NCI-H774 (cell line): ENCODE measurements at regions not wholly inside any gene's neighbourhood (a gene's known extent, or its start where the extent isn't known, plus 50 kb on each side); places are given as distances from the start of the nearest gene placed in this dataset.

Source experiments
- DNase-seq: peaks from one replicate; lab custom pipeline; 2025; lab: John Stamatoyannopoulos, UW

GRCh38 chr15:72919936-72920465 lies 132.3 kb upstream of the NEO1 start:
- DNase-seq, result no peak

GRCh38 chr15:72916897-72917296 lies 133.3 kb upstream of the ADPGK start:
- DNase-seq, result no peak

GRCh38 chr15:72916378-72916777 lies 132.8 kb upstream of the ADPGK start:
- no peak for DNase-seq

GRCh38 chr15:72915843-72916242 lies 132.3 kb upstream of the ADPGK start:
- DNase-seq, result no peak

GRCh38 chr15:72912996-72913395 lies 129.4 kb upstream of the ADPGK start:
- no peak for DNase-seq

- no peak for DNase-seq
Observed at GRCh38 chr15:72912121-72912520, 128.6 kb upstream of the ADPGK start.

- DNase-seq, result no peak
Observed at GRCh38 chr15:72911626-72912025, 128.1 kb upstream of the ADPGK start.

GRCh38 chr15:72908713-72909112 lies 125.2 kb upstream of the ADPGK start:
- no peak for DNase-seq

GRCh38 chr15:72907733-72908132 lies 124.2 kb upstream of the ADPGK start:
- no peak for DNase-seq

GRCh38 chr15:72902919-72903260 lies 119.3 kb upstream of the ADPGK start:
- DNase-seq, result no peak

- no peak for DNase-seq
Observed at GRCh38 chr15:72902245-72902918, 118.8 kb upstream of the ADPGK start.

GRCh38 chr15:72892986-72893385 lies 109.4 kb upstream of the ADPGK start:
- no peak for DNase-seq

GRCh38 chr15:72890043-72890442 lies 106.5 kb upstream of the ADPGK start:
- no peak for DNase-seq

- no peak for DNase-seq
Observed at GRCh38 chr15:72889545-72889944, 106.0 kb upstream of the ADPGK start.

- no peak for DNase-seq
Observed at GRCh38 chr15:72888811-72889210, 105.3 kb upstream of the ADPGK start.

GRCh38 chr15:72888211-72888610 lies 104.7 kb upstream of the ADPGK start:
- DNase-seq, result no peak

GRCh38 chr15:72887376-72887775 lies 103.8 kb upstream of the ADPGK start:
- DNase-seq, result no peak

GRCh38 chr15:72884311-72884710 lies 100.8 kb upstream of the ADPGK start:
- no peak for DNase-seq

GRCh38 chr15:72873379-72874233 lies 90.0 kb upstream of the ADPGK start:
- no peak for DNase-seq

GRCh38 chr15:72872066-72872845 lies 88.7 kb upstream of the ADPGK start:
- DNase-seq, result no peak

- no peak for DNase-seq
Observed at GRCh38 chr15:72866866-72867616, 83.5 kb upstream of the ADPGK start.

GRCh38 chr15:72866182-72866581 lies 82.6 kb upstream of the ADPGK start:
- no peak for DNase-seq
